ENCODE measurements at regions not wholly inside any gene's neighbourhood (a gene's known extent, or its start where the extent isn't known, plus 50 kb on each side); places are given as distances from the start of the nearest gene placed in this dataset.
A peak's percentile ranks its signal among the peaks of the same experiment; 100 is the strongest.
"Not testable (repeated sequence)": the region's sequence is repeated elsewhere in the genome, so short reads cannot be mapped to it uniquely, and the experiment has no call there.

DNA sequence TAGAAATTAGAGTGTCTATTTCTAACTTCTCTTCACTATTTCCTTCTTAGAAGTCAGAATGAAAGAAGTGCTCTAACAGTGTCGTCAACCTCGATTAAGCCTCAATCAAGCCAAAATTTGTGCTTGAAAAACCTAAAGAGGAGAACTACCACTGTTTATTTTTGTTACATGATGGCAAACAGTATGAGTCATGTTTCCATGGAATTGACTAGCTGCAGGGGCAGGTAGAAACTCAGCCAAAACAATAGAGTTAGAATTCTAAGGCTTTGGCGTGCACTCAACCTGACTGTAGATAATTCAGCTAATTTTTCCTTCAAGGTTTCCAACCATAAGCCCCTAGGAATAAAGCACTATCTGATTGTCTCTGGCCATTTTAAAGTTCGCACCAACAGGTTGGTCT lies 415.9 kb downstream of the ETS1 start:
- DNase-seq (ENCODE audit: low read depth in 2 of 3, low spot score in 2 of 3), result no peak

DNA sequence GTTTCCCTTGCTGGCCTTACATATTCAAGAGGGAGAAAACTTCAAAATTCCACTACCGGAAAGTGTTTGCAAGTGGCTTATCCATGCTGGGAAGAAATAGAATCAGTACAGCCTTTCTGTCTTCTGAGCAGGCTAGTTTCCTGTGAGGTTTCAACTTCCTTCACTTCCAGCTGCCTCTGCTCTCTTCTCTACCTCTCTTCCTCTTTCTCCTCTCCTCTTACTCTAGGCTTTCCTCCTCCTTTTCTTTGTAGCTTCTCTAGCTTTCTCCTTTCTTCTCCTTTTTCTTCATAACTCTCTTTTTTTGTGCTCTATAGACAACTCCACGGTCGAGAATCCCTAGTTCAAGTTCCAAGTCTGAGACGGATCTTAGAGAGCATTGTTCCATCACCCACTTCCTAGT lies 421.8 kb downstream of the ETS1 start:
- DNase-seq (ENCODE audit: low read depth in 2 of 3, low spot score in 2 of 3), result no peak

DNA sequence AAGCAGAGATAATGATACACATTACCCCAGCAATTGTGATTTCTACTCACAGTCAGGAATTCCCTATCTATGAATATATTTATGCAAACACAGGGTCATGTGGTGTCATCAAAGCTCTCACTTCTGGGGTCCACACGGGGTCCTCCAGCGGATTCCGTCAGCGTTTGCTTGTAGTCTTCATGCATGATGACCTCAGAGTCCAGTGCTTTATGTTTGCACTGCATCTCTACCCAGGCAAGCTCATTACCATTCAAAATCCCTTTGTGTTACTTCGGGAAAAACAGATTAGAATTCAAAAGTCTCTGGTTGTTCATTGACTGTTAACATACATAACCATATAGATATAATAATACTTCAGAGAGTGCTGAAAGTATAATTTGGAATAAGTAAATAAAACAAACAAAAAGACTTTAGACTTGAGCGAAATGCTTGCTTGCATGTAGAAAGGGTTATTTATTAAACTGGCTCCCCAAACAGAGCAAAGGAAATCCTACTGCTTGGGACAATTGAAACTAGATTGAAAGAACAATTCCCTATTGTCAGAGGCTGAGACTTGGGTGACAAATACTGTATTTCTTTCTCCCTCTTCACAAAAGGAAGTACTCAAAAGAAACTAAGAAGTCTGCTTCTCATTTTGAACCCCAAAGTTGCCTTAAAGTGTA lies 423.1 kb downstream of the ETS1 start:
- no peak for DNase-seq (ENCODE audit: low read depth in 2 of 3, low spot score in 2 of 3)

- no peak for DNase-seq (ENCODE audit: low read depth in 2 of 3, low spot score in 2 of 3)
These were observed 425.4 kb downstream of the ETS1 start for GRCh38 chr11:128161994-128162393.

- DNase-seq (ENCODE audit: low read depth in 2 of 3, low spot score in 2 of 3), result no peak
These were observed 425.9 kb downstream of the ETS1 start for GRCh38 chr11:128161436-128161835.

- DNase-seq (ENCODE audit: low read depth in 2 of 3, low spot score in 2 of 3), result no peak
These were observed 428.5 kb downstream of the ETS1 start for GRCh38 chr11:128158860-128159259.

DNA sequence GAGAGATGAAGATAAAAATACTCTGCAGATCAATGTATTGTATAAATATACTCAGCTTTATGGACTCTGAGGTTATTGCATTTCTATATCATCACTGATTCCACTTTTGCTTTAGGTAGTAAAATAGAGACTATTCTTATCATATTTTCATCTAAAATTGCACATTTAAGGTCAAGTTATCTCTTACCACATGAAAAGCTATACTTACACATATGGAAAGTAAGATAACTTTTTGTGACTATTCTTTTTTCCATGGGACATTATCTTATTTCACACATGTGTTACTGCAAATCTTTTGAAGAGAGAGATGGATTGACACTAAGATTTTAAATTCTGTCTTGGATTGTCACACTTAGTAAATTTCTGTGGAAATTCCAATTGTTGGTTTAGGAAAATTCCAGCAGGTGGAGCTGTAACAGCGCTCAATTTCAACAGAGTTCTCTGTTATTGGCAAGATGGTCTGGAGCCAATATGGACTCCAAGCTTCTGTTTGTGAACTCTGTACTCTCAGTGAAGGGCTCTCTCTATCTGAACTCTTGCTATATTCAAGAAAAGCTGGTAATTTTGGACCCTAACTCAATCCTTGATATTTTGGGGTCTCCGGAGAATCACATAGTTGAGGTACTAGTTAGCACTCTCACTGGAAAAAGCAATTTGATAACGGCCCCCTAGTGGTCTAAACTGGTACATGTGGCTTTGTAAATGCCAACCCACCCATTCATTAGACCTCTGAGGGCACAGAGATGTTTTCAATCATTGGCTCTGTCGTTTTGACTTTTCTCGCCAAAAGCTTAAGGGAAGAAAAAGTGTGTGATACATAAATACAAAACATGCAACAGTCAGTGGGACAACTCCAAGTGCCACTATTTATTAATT lies 429.7 kb downstream of the ETS1 start:
- peak in 1 of 3 experiments; percentile 42 for DNase-seq (ENCODE audit: low read depth in 2 of 3, low spot score in 2 of 3)

DNA sequence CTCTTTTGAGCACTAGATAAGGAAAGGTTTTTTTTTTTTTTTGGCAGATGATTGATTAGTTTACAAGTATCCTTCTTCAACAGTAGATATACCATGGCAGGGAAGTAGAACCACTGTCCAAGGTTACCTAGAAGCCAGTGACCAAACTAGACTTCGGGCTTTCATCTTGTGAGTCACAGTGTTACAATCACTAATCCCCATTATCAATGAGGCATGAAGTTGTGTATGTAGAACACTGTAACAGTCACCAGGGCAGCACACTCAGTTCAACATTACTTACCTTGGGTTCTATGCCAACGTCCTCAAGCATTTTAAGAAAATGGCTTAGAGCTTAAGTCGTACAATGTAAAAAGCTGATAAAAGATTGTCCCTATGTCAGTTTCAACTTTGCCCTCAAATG lies 430.9 kb downstream of the ETS1 start:
- no peak for DNase-seq (ENCODE audit: low read depth in 2 of 3, low spot score in 2 of 3)

- no peak for DNase-seq (ENCODE audit: low read depth in 2 of 3, low spot score in 2 of 3)
These were observed 431.8 kb downstream of the ETS1 start for GRCh38 chr11:128155590-128155989.

DNA sequence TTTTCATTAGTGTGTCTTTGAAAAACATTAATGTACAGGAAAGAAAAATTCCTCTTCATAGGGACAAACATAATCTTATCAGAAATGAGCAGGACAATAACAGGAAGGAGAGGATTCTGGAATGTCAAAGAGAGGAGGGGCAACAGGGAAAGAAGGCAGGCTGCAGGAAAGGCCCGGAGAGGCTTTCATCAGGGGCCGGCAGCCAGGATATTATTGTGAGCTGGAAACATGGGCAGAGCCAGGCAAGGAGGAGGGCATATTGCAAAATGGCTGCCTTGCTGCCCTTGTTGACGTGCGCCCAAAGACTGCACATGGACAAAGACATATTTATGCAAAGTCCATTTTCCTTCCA lies 433.7 kb downstream of the ETS1 start:
- no peak for DNase-seq (ENCODE audit: low read depth in 2 of 3, low spot score in 2 of 3)

DNA sequence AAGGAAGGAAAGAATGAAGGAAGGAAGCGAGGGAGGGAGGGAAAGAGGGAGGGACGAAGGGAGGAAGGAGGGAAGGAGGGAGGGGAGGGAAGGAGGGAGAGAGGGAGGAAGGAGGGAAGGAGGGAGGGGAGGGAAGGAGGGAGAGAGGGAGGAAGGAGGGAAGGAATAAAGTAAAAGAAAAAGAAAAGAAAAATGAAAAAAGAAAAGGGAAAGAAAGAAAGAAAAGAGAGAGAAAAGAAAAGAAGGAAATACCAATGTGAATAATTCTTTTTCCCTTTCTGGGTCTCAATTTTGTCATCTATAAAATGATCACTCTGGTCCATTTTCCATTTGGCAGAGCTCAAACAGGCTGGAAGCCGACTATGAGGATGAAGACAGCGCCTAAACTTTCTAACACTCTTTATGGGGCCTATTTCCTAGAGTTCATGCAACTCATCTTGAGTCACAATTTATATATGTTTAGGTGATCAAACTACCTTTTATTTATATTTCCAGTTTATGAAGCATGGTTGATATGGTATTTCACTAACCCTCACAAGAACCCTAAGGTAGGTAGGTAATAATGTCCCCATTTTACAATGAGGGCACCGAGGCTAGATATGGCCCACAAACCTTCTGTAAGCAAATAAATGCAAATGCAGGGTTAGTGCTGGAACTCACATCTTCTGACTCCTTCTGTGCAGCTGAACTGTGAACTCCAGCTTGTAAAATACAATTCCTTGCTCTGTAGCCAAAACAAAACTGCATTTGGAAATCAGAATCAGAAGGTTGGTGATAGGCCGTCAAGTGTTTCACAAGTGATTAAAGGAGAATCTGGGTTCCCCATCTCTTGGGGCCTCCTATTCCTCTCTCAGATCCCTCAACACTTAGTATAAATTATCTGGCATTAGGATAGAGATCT lies 434.3 kb downstream of the ETS1 start:
- DNase-seq (ENCODE audit: low read depth in 2 of 3, low spot score in 2 of 3), result no peak

GRCh38 chr11:128151780-128152179 lies 435.6 kb downstream of the ETS1 start:
- no peak for DNase-seq (ENCODE audit: low read depth in 2 of 3, low spot score in 2 of 3)

DNA sequence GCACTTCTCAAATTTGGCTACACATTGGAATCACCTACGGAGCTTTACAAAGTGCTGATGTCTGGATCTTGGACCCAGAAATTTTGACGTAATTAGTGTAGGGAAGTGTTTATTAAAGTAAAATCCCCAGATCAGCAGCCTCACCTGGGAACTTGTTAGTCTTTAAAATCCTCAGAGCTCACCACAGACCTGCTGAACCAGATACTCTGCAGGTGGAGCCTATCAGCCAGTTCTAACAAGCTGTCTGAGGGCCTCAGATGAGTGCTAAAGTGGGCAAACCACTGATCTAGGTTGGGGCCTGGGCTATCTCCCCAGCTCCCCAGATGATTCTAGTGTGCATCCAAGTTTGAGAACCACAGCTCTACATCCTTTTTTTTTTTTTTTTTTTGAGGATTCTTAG lies 436.0 kb downstream of the ETS1 start:
- DNase-seq (ENCODE audit: low read depth in 2 of 3, low spot score in 2 of 3), result no peak

DNA sequence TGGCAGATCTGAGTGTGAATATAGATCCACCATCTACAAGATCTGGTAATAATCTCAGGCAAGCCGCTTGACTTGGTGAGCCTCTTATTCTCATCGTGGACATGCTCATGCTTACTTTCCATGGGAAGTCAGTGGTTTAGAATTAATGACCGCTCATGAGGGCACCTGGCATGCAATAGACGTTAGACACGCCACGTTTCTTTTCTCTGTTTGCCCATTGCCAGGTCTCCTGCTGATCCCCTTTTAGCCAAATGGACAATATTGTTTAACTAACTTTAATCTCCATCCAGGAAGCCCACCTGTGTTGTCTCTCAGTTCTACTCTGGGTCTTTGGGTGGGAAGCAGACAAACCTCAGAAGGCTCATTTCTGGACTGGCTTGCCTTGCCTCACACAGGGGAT lies 439.1 kb downstream of the ETS1 start:
- DNase-seq (ENCODE audit: low read depth in 2 of 3, low spot score in 2 of 3), result no peak

GRCh38 chr11:128146926-128147605 lies 440.3 kb downstream of the ETS1 start:
- DNase-seq (ENCODE audit: low read depth in 2 of 3, low spot score in 2 of 3), result no peak

- not testable (repeated sequence) for DNase-seq (ENCODE audit: low read depth in 2 of 3, low spot score in 2 of 3)
These were observed 447.1 kb downstream of the ETS1 start for GRCh38 chr11:128140293-128140692.

DNA sequence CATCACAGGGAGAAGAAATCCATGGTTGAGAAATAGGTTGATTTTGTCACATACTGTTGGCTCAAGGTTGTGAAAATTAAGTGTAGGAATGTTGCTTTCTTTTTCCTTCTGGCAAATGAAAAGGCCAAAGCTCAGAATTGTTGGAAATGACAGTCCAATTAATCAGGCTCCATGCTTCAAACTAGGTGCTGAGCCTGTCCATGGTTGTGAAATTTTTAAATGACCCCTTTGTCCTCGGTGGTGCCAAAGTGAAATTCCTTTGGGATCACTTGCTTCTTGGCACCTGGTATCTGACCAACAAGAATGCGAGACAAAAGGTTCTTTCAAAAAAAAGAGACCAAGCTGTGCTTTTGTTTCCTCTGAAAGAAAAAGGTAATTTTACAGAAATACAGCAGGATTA lies 451.9 kb downstream of the ETS1 start:
- DNase-seq (ENCODE audit: low read depth in 2 of 3, low spot score in 2 of 3), result no peak

- DNase-seq (ENCODE audit: low read depth in 2 of 3, low spot score in 2 of 3), result no peak
These were observed 453.9 kb downstream of the ETS1 start for GRCh38 chr11:128133501-128133900.

DNA sequence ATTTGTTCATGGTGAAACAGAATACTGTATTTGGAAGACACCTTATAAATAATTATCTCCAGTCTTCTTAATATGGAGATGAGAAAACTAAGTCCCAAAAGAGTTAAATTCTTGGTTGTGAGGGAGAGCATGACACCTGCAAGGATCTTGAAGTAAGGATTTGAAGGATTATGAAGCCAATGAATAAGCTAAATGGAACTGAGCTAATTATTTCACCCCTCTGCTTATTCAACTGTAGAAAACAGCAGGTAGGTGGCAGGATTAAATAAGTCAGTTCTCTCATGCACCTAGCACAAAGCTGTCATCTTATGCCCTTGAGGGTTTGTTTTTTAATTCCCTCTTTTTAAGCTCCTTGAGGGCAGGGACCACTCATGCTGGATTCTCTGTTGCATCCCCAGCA lies 457.3 kb downstream of the ETS1 start:
- no peak for DNase-seq (ENCODE audit: low read depth in 2 of 3, low spot score in 2 of 3)

DNA sequence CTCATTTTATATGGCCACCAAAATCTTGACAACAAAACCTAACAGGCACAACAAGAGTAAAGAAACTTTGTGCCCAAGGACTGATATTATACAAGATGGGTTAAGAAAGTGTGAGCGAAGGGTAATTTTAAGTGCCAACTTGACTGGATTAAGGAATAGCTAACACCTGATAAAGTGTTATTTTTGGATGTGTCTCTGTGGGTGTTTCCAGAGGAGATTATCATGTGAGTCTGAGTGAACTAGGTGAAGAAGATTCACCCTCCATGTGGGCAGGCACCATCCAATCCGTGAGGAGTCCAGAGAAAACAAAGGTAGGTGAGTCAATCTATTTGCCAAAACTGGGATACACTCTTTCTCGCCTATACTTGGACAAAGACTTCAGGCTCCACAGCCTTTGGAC lies 461.6 kb downstream of the ETS1 start:
- DNase-seq (ENCODE audit: low read depth in 2 of 3, low spot score in 2 of 3), result no peak

GRCh38 chr11:128116885-128117284 lies 470.5 kb downstream of the ETS1 start:
- no peak for DNase-seq (ENCODE audit: low read depth in 2 of 3, low spot score in 2 of 3)
